HuH-7 (cell line): ENCODE measurements at regions not wholly inside any gene's neighbourhood (a gene's known extent, or its start where the extent isn't known, plus 50 kb on each side); places are given as distances from the start of the nearest gene placed in this dataset.

ENCODE experiments used
- DNase-seq: peaks from one replicate; pipeline ENCODE4 v3.0.0; 2011; ENCODE audit warnings: low spot score

DNA sequence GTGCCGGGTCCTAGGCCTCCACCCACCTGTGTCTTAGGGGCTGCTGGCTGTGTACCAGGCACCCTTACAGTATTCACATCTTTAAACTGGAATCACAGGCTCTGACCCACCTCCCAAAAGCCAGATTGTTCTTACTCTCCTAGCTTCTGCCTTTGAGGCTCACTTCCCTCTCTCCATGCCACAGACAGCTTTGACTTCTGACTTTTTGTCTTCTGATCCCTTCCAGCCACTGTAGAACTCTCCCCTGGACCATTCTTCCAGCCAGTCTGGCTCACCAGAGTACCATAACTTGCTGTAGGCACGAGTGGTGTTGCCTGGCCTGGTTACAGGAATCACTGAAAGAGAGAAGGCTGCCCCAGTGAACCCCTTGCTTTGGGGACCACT, 58.1 kb upstream of the STUM start:
- DNase-seq = no peak

DNA sequence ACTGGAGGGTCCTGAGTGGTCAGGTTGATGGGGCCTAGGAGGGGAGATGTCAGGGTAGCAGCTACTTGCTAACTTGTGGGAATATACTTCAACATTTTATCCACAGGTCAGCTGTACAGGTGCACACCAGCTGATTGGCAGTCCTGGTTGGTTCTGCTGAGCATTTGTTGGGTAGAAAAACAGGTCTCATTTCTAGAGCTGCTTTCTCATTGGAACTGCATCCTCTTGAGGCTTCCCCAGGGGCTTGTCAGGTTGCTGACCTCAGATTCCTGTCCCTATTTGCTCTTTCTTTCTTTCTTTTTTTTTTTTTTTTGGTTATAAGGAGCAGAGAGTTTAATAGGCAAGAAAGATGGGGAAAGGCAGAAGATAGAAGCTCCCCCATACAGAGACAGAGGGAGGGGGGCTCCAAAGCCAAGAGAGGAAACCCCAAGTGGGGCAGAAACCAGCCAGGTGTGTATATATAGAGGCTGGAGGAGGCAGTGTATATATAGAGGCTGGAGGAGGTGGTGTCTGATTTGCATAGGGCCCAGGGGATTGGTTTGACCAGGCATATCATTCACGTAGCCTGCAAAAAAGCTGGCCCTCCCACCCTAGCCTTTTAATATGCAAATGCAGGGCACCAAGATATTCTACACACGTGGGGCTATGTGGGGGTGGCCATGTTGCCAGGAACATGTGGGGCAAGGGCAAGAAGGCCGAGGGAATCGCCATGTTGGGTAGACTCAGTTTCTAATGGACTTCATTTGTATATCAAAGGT, 57.3 kb upstream of the STUM start:
- DNase-seq = no peak

- DNase-seq = no peak
Measured at GRCh38 chr1:226492426-226493137, 56.0 kb upstream of the STUM start.

DNA sequence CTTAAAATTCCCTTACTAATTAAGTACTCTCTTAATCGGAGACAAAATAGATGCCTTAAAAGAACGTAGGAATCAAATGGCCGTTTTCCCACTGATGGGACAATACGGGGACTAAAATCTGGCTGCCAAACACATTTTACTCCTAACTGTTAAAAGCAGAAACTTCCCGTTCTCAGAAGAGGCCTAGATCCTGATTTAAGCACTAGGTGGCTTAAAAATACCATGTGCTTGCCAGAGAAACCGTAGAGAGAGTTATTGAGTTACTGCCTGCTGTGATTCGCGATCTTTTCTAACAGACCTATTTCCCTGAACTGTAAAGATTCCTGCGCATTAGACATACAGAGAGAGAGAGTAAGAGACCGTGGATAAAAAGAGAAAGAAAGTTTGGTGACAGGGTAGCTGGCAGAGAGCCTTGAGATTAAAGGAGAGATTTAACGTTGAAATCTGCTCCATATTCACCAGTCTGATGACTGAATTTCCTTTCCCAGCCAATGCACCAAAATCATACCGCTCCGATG, 54.4 kb upstream of the STUM start:
- no peak for DNase-seq

GRCh38 chr1:226495716-226496115, 52.8 kb upstream of the STUM start:
- DNase-seq = no peak

DNA sequence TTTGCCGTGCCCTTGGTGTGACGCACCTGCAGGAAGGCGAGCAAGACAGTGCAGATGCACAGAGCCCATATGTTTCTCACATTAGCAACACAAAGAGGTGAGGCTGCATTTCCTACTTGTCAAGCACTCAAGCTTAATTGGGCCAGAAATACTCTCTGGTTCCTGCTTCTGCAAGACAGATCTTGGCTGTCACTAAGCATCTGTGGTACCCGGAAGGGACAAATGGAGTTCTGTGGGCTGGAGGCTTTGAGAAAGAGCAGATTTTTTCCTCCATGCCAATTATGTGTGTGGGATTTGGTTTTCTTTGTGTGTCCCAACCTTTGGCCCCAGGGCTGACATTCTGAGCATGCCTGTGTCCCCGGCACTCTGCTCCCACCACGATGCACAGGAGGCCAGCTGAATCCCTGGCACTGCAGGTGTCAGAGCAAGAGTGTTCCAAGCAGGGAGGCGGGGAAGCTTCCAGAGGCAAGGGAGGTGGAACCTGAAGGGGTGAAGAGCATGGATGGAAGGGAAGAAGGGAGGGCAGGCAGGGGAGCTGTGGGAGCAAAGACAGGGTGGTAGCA, 52.0 kb upstream of the STUM start:
- DNase-seq = no peak

DNA sequence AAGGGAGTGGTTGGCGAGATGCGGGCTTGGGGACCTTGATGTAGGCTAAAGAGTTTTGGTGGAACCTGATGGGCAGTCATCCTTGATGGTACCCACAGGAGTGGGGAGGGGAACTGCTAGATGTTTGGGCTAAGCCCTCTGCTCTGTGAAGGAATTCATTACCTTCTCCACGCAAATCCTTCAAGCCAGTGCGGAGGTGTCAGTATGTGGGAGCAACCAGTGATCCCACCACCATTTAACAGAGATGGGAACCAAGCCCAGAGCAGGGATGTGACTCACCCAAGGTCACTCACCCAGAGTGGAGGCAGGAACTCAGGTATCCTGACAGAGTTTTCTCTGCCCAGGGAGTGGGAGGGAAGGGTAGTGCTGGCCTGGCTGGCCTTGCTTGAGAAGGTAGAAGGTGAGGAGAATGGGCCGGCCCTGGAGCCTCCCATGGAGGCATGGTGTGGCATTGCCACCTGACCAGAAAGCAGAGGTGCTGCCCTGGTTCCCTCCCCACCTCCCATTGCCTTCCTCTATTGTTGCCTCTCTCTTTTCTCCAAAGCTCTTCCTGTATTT, 51.2 kb upstream of the STUM start:
- DNase-seq = no peak

- no peak for DNase-seq
Measured at GRCh38 chr1:226497991-226498639, 50.4 kb upstream of the STUM start.

DNA sequence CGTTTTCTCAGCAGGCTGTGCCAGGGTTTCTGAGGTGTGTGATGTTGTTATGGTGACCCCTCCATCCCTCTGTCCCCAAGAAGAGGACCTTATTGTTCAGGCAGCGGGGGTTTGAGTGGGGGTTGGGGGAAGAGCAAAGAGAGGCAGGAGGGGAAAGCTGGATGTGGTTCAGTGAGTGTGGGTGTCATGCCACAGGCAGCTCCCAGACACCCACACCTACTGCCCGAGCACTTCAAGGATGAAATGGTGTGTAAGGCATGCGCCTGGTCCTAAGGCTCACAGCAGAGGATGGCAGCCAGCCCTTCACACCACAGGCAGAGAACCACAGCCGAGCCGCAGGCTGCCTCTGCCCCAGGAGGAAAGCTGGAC, 49.9 kb upstream of the STUM start:
- no peak for DNase-seq
